GM23248 (cell line): ENCODE measurements at regions not wholly inside any gene's neighbourhood (a gene's known extent, or its start where the extent isn't known, plus 50 kb on each side); places are given as distances from the start of the nearest gene placed in this dataset.

Experiments
- DNase-seq: peaks from one replicate; pipeline ENCODE4 v3.0.0-alpha.2; 2015
- H2AFZ ChIP-seq: fragments of 200-600 bp; sonication (generic); 2 replicates; pipeline ENCODE4 v1.6.1; 2016; ENCODE audit warnings: antibody characterized with exemption
- H3F3A ChIP-seq: fragments of 200-600 bp; sonication (generic); 2 replicates; pipeline ENCODE4 v1.6.1; 2016; ENCODE audit warnings: mild to moderate bottlenecking, antibody characterized with exemption, mixed run types; ENCODE audit not compliant: insufficient read depth
- H3K27ac ChIP-seq: fragments of 200-600 bp; sonication (generic); 2 replicates; pipeline ENCODE4 v1.5.1; 2016; ENCODE audit warnings: mild to moderate bottlenecking
- H3K27me3 ChIP-seq: fragments of 200-600 bp; sonication (generic); replicated peaks from 2 replicates; pipeline ENCODE4 v1.6.1; 2016; ENCODE audit warnings: mild to moderate bottlenecking; ENCODE audit not compliant: insufficient read depth
- H3K36me3 ChIP-seq: fragments of 200-600 bp; sonication (generic); 2 replicates; pipeline ENCODE4 v1.6.1; 2016; ENCODE audit warnings: low read depth, mild to moderate bottlenecking
- H3K4me1 ChIP-seq: fragments of 200-600 bp; sonication (generic); 2 replicates; pipeline ENCODE4 v1.6.1; 2016; ENCODE audit warnings: mild to moderate bottlenecking; ENCODE audit not compliant: insufficient read depth
- H3K4me2 ChIP-seq: fragments of 200-600 bp; sonication (generic); one replicate; pipeline ENCODE4 v1.6.1; 2016; ENCODE audit warnings: mild to moderate bottlenecking; ENCODE audit not compliant: unreplicated experiment
- H3K4me3 ChIP-seq: fragments of 200-600 bp; sonication (generic); 2 replicates; pipeline ENCODE4 v1.5.1; 2016; ENCODE audit warnings: mild to moderate bottlenecking
- H3K79me2 ChIP-seq: fragments of 200-600 bp; sonication (generic); 2 replicates; pipeline ENCODE4 v1.6.1; 2016; ENCODE audit warnings: mild to moderate bottlenecking; ENCODE audit not compliant: insufficient read depth
- H3K9ac ChIP-seq: fragments of 200-600 bp; sonication (generic); 2 replicates; pipeline ENCODE4 v1.6.1; 2016; ENCODE audit warnings: mild to moderate bottlenecking
- H3K9me2 ChIP-seq: fragments of 200-600 bp; sonication (generic); 2 replicates; pipeline ENCODE4 v1.6.1; 2016; ENCODE audit warnings: mixed run types, mild to moderate bottlenecking, moderate library complexity; ENCODE audit not compliant: insufficient read depth
- H3K9me3 ChIP-seq: fragments of 200-600 bp; sonication (generic); one replicate; pipeline ENCODE4 v1.6.1; 2017; ENCODE audit warnings: low read depth
- H4K20me1 ChIP-seq: fragments of 200-600 bp; sonication (generic); 2 replicates; pipeline ENCODE4 v1.6.0; 2016; ENCODE audit not compliant: insufficient read depth
- EZH2 ChIP-seq: fragments of 200-600 bp; sonication (generic); IDR thresholded peaks from 2 replicates; pipeline ENCODE4 v1.6.1; 2018; ENCODE audit warnings: antibody characterized with exemption, mild to moderate bottlenecking; ENCODE audit not compliant: insufficient read depth, poor library complexity, severe bottlenecking
- EZH2phosphoT487 ChIP-seq: fragments of 200-600 bp; sonication (generic); IDR thresholded peaks from 2 replicates; pipeline ENCODE4 v1.6.1; 2018; ENCODE audit warnings: antibody characterized with exemption, moderate library complexity, mild to moderate bottlenecking, low read depth; ENCODE audit not compliant: insufficient read depth
- WGBS, 2 experiments: methylation state at CpG; one replicate each; pipeline ENCODE4 v1.1.6; 2015 to 2017; ENCODE audit warnings: low lambda C conversion rate in 2 of 2, low coverage in 1 of 2; ENCODE audit errors: missing lambda C conversion rate in 2 of 2; 5-methylcytosine and 5-hydroxymethylcytosine counted together
- in situ Hi-C: fragments of 300-500 bp; cut with MboI; formaldehyde crosslinking; loops from 2 replicates; pipeline ENCODE4 v1.15.0; 2020

GRCh38 chr11:128152796-128153696 lies 434.3 kb downstream of the ETS1 start:
- Histone ChIP-seq H3K4me2 (no peak overlapping the region), H3K9ac (no peak overlapping the region), H3K27ac (no peak overlapping the region), H3K4me3 (no peak overlapping the region), H3K9me3 (no peaks in the 10 kb centered on the region), H4K20me1 (no peaks in the 10 kb centered on the region), H3F3A (no peaks in the 10 kb centered on the region), H3K27me3 (no peaks in the 10 kb centered on the region; the same call in 1 of the 2 replicates), H2AFZ (no peak overlapping the region), H3K9me2 (no peaks in the 10 kb centered on the region), H3K4me1 (no peaks in the 10 kb centered on the region), H3K79me2 (no peaks in the 10 kb centered on the region), H3K36me3 (no peaks in the 10 kb centered on the region)
- in situ Hi-C loops = loop anchor here (25.0 kb wide), 2 partner anchors 116 to 809 kb away; no protein-coding TSS in a partner anchor
- TF ChIP-seq EZH2 = no peak
- TF ChIP-seq EZH2phosphoT487 = no peak
- WGBS, 2 experiments = 90 to 92% methylated on average over 6 of the region's 6 CpGs
- DNase-seq = no peak

GRCh38 chr11:128151780-128152179 lies 435.6 kb downstream of the ETS1 start:
- Histone ChIP-seq H3K9ac (no peak overlapping the region), H3K36me3 (no peaks in the 10 kb centered on the region), H3K27ac (no peak overlapping the region), H2AFZ (no peak overlapping the region), H3K9me2 (no peaks in the 10 kb centered on the region), H3K9me3 (no peaks in the 10 kb centered on the region), H3K27me3 (no peaks in the 10 kb centered on the region; the same call in 1 of the 2 replicates), H3K4me3 (no peak overlapping the region), H3K4me2 (no peak overlapping the region), H4K20me1 (no peaks in the 10 kb centered on the region), H3F3A (peaks cover 8% of the 10 kb centered on the region; the same call in 1 of the 2 replicates), H3K79me2 (no peaks in the 10 kb centered on the region), H3K4me1 (0 out of 2 replicates have a peak, but pooled peaks cover 5% of the 10 kb centered on the region)
- TF ChIP-seq EZH2phosphoT487 (no peak), EZH2 (no peak)
- in situ Hi-C loops = loop anchor here (25.0 kb wide), 2 partner anchors 114 to 811 kb away; no protein-coding TSS in a partner anchor
- no peak for DNase-seq

- Histone ChIP-seq H3K36me3 (no peaks in the 10 kb centered on the region), H3K4me3 (no peak overlapping the region), H3K4me2 (no peak overlapping the region), H3K9ac (no peak overlapping the region), H3K9me2 (no peaks in the 10 kb centered on the region), H3F3A (peaks cover 10% of the 10 kb centered on the region; the same call in 1 of the 2 replicates), H2AFZ (no peak overlapping the region), H3K4me1 (0 out of 2 replicates have a peak, but pooled peaks cover 5% of the 10 kb centered on the region), H3K79me2 (no peaks in the 10 kb centered on the region), H4K20me1 (no peaks in the 10 kb centered on the region), H3K27ac (no peak overlapping the region), H3K27me3 (no peaks in the 10 kb centered on the region; the same call in 1 of the 2 replicates), H3K9me3 (no peaks in the 10 kb centered on the region)
- in situ Hi-C loops = loop anchor here (25.0 kb wide), 2 partner anchors 114 to 811 kb away; no protein-coding TSS in a partner anchor
- TF ChIP-seq EZH2phosphoT487 (no peak), EZH2 (no peak)
- WGBS, 2 experiments = 79 to 88% methylated on average over 2 of the region's 2 CpGs
- DNase-seq = no peak
Observed at GRCh38 chr11:128151338-128151737, 436.0 kb downstream of the ETS1 start.

GRCh38 chr11:128148208-128148607 lies 439.1 kb downstream of the ETS1 start:
- no peak for DNase-seq
- 0 out of 2 replicates have a peak, but pooled peaks cover 5% of the 10 kb centered on the region for H3K4me1 ChIP-seq

More at GRCh38 chr11:128148208-128148607, 439.1 kb downstream of the ETS1 start:
- Histone ChIP-seq H3K27ac (no peak overlapping the region), H3K27me3 (no peaks in the 10 kb centered on the region; the same call in 1 of the 2 replicates), H4K20me1 (no peaks in the 10 kb centered on the region), H3K9me3 (no peaks in the 10 kb centered on the region), H3K79me2 (no peaks in the 10 kb centered on the region), H3K9me2 (no peaks in the 10 kb centered on the region), H3K4me3 (no peak overlapping the region), H3K9ac (no peak overlapping the region), H3K36me3 (no peaks in the 10 kb centered on the region), H3K4me2 (no peak overlapping the region), H2AFZ (no peak overlapping the region), H3F3A (peaks cover 13% of the 10 kb centered on the region; the same call in 1 of the 2 replicates)
- TF ChIP-seq EZH2phosphoT487 = no peak
- no peak for TF ChIP-seq EZH2
- 87% methylated on average over 6 of the region's 6 CpGs for WGBS, 2 experiments
- in situ Hi-C loops = loop anchor here (25.0 kb wide), 1 partner anchor 286 kb away; no protein-coding TSS in a partner anchor
